GM19397 (cell line): ENCODE measurements at regions not wholly inside any gene's neighbourhood (a gene's known extent, or its start where the extent isn't known, plus 50 kb on each side); places are given as distances from the start of the nearest gene placed in this dataset.

ENCODE experiments used
- ATAC-seq: cut with Tn5 transposase; IDR thresholded peaks from one replicate; pipeline ENCODE4 v1.9.1; 2021; ENCODE audit warnings: mild to moderate bottlenecking, moderate library complexity; ENCODE audit not compliant: unreplicated experiment

DNA sequence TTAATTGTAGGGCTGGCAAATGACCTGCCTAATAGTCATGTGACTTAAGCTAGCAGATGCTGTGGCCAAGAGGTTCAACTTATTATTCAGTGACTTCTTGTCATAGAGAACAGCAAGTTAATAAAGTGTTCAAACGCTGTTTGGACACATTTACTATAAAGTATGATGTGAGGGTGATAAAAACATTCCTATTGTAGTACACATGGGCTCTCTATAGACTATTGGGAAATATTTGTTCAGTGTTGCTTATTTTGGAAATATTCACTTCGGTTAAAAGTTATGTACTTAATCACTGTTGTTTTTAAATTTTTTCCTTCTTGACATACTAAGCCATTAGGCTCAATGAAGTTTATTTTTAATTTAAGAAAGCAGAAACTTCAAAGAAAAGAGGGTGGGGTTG is 345.0 kb downstream of the NNT start:
- ATAC-seq: no peak

DNA sequence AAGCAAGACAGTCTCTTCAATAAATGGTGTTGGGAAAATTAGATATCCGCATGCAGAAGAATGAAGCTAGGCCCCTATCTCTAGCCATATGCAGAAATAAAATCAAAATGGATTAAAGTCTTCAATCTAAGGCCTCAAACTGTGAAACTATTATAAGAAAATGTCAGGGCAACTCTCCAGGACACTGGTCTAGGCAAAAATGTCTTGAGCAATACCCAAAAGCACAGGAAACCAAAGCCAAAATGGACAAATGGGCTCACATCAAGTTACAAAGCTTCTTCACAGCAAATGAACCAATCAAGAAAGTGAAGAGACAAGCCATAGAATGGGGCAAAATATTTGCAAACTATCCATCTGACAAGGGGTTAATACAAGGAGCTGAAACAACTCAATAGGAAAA is 338.8 kb downstream of the NNT start:
- no peak for ATAC-seq

DNA sequence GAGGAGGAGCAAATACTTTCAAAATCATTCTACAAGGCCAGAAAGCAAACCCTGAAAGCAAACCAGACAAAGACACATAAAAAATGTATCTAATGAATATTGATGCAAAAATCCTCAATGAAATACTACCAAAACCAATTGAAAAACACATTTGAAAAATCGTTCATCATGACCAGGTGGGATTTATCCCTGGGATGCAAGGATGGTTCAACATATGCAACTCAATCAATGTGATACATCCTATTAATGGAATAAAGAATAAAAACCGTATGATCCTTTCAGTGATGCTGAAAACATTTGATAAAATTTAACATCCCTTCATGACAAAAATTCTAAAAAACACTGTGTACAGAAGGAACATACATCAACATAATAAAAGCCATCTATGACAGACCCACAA is 337.6 kb downstream of the NNT start:
- no peak for ATAC-seq

DNA sequence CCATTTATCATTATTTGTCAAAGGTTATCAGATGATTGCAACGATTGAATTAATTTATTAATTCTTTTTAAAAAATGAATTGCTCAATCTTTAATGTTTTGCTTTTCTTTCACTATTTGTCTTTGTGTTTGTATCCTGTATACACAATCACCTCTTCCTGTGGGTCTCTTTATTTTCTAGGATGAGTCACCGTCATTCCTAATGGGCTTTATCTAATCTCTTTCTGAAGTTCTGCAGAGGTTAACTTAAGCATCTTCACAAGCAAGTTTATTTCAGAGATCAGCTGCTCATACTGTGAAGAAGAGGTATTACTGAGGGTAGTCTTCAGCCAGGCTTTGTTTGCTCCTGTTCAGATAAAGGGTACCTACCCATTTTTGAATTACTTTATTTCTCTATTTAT is 323.9 kb downstream of the NNT start:
- no peak for ATAC-seq

DNA sequence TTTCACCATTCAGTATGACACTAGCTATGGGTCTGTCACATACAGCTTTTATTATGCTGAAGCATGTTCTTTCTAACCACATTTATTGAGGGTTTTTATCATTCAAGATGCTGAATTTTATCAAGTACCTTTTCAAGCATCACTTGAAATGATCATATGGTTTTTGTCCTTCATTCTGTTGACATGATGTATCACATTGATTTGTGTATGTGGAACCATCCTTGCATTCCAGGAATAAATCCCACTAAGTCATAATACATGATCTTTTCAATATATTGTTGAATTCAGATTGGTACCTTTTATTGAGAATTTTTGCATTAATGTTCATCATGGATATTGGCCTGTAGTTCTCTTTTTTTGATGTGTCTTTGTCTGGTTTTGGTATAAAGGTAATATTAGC is 317.4 kb downstream of the NNT start:
- no peak for ATAC-seq

DNA sequence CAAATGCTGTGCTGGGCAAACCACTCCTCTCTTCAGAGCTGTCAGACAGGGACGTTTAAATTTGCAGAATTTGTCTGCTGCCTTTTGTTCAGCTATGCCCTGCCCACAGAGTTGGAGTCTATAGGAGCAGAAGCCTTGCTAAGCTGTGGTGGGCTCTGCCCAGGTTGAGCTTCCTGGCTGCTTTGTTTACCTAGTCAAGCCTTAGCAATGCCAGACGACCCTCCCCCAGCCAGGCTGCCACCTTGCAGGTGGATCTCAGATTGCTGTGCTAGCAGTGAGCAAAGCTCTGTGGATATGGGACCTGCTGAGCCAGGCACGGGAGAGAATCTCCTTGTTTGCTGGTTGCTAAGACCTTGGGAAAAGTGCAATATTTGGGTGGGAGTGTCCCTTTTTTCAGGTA is 314.9 kb downstream of the NNT start:
- ATAC-seq: no peak

DNA sequence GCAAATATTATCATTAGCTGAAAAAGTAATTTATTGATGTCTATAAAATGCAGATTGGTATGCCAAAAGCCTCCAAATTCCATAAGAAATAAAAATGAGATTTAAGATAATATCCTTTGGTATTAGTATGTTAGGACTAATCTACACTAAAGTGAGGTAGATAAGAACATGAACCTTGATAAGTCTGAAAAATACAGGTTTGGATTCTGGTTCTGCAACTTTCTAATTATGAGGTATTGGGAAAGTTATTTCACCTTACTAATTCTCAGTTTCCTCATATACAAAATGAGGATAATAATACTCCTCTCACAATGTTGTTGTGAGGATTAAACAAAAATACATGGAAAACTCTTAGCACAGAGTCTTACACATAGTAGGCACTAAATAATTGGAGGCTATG is 300.1 kb downstream of the NNT start:
- ATAC-seq: no peak

DNA sequence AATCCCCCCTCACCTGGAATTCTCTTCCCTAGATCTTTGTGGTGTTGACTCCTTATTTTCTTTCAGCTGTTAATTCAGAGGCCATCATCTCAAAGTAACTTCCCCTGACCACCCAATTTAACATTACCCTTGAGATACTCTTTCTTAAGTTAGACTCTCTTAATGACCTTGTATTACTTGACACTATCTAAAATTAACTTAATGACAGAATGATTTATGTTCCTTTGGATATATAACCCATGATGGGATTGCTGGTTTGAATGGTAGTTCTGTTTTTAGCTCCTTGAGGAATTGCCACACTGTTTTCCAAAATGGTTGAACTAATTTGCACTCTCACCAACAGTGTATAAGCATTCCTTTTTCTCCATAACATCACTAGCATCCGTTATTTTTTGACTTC is 298.0 kb downstream of the NNT start:
- no peak for ATAC-seq

DNA sequence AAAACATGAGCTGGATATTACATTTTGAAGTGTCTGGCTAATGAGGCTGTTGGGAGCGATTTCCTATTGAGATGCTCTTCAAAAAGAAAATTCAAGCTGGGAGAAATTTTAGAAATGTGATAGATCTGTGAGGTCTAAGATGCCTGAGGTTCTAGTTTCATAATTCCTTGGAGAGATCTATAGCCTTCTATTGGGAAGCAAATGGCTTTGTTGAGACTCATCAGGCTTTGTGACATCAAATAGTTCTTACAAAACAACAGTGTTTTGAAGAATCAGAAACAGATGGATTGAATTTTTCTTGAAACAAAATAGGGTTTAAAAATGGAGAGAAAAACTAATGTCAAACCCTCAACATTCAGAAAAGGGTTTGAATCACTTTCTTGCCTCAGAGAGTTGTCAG is 292.9 kb downstream of the NNT start:
- ATAC-seq: no peak

DNA sequence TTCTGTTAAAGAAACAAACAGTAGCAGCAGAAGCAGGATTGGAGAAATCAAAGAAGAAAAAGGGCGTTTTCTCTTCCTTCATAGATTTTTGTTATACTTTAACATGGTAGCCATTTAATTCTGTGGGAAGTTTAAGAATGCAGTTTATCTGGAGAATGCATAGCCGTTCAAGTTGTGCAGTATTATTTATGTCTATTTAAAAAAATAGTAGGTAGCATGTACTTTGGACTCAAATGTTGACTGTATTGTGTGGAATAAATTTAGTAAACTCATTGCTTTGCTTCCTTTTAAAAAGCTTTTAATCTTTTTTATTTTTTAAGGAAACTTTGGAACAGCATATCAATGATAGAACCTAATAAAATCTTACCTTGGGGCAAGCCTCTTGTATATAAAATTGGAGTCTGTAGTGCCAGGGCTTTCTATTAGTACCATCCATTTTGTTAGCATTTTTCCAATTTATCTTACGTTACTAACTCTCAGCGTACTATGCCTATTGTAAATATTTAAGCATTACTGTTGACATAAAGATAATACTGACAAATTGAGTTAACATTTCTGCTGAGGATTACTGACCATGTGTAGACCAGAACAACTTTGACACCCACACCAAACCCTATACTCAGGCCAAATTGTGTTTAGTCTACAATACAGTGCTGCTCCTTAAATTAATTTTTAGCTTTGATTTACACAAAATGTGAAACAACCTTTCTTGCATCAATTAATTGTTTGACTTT is 291.1 kb downstream of the NNT start:
- no peak for ATAC-seq

DNA sequence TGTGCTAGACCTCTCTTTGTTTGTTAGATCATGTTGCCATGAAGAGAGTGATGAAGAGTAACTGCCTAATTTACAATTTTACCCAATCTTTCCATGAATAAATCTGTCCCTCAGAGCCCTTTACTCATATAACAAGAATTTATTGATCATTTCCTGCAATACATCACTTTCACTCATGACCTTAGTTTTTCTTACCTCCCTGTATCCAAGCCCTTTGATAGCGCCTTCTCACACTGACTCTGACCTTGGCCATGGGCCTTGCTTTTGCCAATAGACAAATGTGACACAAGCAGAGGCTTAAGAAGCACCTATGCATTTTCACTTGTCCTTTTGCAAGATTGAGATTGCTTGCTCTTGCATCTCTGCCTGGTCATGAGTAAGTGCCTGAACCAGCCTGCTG is 288.1 kb downstream of the NNT start:
- no peak for ATAC-seq

DNA sequence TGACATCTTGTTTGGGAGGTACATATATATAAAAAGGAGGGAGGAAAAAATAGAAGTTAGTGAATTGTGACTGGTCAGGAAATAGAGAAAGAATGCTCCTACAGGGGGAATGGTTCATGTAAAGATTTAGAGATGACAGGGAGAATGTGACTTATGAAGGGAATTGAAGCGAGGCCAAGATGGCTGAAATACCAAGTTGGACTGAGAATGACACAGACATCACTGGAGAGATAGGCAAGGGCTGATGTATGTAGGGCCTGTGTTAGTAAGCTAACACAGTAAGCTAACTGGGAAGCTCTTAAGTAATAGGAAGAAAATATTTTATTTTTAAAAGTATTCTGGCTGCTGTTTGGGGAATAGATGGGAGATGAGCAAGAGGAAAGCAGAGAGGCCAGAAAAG is 286.3 kb downstream of the NNT start:
- ATAC-seq: no peak

DNA sequence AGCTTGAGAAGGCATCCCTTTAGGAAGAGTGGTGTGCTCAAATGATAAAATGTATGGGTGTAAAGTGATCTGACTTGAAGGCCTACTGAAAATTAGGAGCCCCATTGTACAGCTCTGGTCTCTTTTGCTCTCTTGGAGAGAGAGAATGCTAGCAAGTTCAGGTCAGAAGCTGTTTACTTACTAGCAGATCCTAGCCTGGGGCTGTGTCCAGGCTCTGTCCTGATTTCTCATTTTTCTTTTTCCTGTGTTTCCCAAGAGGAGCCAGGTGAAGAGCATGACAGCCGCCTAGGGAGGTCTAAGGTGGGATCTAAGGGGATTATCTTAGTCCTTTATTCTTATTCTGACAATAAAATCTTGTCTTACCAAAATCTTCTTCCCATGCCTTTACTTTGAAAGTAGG is 272.8 kb downstream of the NNT start:
- no peak for ATAC-seq

DNA sequence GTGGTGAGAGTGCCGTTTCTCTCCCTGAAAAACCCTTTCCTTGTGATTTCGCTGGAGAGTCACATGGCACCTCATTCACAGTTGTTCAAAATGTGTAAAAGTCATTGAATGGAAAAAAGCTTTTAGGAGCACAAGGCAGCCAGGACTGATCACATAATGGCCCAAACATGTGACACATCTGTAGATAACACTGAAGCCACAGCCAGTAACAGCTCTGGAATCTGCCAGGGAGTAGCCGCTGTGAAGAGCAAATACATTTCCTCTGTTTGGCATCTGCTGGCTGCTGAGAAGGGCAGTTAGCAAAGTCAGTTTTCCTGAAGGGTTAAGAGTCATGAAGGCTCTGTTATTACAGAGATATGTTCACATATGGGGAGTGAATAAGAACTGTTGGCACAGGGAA is 271.8 kb downstream of the NNT start:
- ATAC-seq: no peak

DNA sequence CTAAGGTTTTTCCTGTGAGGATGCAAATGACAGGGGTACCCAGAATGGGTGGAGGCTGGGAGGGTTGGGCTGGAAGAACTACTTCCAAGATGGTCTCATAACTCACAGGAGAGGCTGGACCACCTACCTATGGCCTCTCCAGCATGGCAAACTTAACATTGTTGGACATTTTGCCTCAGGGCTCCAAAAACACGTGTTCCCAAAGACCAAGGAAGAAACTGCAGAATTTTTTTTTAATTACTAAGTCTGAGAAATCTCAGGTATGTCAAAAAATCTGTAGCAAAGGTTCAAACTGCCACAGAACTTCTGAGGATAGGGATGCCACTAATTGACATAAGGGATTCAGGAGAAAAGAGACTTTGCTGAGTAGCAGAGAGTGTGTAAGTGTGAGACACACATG is 270.8 kb downstream of the NNT start:
- no peak for ATAC-seq

DNA sequence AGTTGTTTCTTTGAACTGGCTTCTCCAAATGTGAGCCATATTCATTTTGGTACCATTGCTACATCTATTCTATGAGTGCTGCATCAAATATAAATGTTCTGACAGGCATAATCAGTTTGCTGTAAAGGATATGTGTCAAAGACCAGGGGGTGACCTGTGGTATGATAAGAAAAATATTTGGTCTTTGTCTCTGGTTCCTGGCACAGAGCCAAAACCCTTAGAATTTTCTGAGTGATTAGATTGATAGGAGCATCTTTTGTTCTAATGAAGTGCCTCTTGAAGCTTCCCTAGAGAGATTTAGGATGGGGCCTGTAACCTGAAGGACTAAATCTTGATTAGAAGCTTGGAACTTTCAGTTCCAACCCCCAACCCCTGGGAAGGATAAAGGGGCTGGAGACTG is 256.3 kb downstream of the NNT start:
- ATAC-seq: no peak

DNA sequence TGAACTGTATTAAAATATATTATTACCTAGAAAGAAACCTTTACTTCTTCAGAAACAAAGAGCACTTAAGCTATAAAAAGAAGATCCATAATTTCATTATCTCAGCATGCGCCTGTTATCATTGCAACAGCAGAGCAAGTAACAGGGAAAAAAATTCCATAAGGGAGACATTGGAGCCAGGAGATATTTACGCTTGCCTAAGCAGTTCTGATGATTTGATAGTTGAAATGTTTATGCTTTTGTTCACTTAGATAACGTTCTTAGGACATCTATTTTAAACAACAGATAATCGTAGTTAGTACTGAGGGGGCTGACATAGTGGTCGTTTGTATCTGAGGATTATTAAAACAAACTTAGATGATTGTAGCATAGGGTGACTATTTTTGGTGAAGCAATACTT is 252.5 kb downstream of the NNT start:
- no peak for ATAC-seq

DNA sequence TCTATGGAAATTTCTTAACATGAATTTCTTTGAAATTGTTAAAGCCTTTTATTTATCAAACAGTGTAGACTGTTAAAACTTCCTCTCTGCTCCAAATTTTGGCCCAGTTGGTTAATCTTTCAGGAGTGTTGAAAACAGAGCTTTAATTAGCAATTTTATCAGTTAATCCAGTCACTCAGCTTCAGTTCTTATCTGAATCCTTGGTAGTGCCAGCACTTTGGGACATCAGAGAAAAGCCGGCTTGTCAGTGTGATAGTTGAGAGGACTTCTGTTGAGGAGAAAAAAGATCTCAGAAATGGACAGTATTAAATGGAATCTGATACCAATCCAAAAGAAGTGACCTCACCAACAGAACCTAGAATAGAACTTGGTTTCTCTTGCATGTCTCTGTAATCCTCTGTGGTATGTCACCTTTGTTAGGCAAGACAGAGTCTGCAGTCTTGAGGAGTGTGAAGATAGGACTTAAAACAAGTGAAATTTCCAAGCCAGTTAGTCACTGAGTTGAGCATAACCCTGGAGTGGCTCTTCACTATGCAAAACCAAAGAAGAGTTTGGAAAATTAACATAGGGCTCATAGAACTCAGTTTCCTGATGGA is 251.8 kb downstream of the NNT start:
- no peak for ATAC-seq

DNA sequence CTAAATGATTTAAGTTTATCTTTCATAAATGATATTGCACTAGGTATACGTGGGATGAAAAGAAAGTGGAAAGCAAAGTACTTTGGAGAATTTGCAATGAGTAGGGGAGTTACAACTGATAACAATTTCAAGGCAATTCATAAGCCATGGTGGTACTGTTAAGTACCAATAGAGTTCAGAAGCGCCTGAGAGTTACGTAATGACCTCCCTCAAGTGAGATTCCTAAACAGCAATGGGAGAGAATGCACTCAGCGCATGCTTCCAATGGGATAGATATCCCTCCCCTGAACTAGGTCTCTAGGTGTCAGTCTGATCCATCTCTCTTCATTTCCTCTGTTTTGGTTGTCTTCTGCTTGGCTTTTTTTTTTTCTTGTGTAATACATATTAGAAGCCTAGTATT is 249.3 kb downstream of the NNT start:
- ATAC-seq: no peak

DNA sequence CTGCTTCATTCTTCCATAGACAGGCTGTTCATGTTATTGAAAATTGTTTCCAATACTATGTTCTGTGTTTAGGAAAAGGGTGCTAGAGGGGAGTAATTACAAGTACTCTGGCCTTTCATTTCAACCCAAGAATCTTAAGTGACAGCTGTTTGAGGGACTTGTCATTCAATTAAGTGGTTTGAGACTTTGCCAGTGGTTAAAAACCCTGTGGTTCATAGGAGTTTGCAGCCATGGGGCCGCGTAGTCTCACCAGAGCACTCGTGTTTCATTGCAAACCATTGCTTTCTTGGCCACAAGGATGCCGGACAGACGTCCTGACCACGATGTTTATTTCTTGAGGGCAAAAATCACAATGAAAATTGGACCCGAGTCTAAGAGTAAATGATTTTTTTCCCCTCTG is 248.8 kb downstream of the NNT start:
- ATAC-seq: no peak

DNA sequence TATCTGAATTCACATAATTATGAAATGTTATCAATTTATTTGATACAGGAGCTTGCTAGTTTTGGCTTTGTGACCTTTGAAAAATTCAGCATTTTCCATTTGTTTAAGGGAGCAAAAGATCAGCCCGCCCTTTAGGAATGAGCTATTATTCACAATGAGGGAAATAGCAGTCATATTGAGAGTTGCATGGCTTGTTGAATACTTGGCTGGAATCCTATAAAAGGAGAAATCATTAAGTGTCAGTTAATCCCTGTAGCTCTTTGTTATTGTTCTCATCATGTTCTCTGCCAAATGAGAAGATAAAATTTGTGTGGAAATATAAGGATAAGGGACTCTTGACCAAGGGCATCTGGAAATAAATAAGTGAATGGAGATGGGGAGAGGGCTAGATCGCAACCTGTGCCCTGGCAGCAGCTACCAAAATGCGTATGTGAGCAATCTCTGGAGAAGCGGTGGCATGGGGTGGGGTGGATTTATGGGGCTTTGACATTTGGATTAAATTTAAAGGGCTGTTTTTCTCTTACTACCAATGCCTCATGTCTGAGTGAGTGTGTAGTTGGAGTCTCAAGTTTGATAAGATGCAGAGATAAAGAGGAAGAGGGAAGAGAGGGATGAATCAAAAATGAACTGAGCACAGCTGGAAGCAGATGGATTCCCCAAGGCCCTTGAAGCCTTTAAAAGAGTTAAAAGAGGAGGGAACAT is 237.6 kb downstream of the NNT start:
- ATAC-seq: no peak

DNA sequence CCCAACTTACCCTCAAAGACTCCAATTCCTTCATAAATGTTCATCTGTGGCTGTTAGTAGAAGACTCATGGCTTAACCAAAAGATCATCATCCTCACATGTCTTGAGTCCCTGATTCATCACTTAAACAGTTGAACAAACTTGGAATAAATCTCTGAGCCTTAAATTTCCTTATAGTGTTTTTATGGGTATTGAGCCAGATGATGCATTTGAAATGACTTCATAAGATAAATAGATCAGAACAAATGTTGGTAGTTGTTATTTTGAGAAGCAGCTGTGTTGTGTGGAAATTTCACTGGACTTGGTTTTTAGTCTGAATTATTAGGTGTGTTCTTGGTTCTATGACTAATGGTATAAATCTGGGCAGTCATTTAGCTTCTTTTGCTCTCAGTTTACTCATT is 236.2 kb downstream of the NNT start:
- ATAC-seq: no peak

DNA sequence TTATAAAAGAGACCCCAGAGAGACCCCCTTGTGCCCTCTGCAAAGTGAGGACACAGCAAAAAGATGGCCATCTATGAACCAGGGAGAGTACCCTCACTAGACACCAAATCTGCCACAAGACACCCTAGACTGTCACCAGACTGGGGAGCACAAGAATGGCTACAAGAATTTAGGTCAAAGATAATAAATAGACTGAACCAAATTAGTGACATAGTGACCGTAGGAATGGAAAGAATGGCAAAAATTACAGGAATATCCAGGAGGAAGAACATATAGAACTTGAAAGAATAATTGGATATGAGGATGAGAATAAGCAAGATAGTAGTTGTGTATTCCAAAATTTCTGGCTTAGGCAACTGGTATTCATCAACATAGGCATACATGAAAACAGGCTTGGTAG is 235.0 kb downstream of the NNT start:
- ATAC-seq: no peak
